ENCODE measurements at regions not wholly inside any gene's neighbourhood (a gene's known extent, or its start where the extent isn't known, plus 50 kb on each side); places are given as distances from the start of the nearest gene placed in this dataset.

DNA sequence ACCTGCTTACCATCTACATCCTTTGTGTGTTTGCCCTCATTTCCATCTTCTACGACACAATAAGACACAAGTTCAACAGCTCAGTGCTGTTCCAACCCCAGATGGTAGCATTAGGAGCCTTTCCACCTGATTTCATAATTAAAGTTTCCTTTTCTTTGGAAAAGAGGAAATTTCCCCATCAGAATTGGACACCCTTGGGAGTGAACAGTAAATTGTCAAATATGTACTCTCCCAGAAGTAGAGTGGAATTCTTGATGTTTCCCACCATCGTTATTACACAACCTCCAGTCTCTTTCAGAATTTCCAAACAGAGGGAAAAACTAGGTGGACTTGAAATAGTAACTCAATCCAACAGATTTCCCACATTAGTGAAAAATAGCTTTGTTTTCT lies 337.6 kb upstream of the OR4E1 start:
- in situ Hi-C loops (cut with HindIII; ENCODE audit: low pct_unique_long_range_greater_than_20kb, low sequenced_read_pairs), result no loop called here
- ChIA-PET CTCF (no interaction called here), POLR2A (no interaction called here)

DNA sequence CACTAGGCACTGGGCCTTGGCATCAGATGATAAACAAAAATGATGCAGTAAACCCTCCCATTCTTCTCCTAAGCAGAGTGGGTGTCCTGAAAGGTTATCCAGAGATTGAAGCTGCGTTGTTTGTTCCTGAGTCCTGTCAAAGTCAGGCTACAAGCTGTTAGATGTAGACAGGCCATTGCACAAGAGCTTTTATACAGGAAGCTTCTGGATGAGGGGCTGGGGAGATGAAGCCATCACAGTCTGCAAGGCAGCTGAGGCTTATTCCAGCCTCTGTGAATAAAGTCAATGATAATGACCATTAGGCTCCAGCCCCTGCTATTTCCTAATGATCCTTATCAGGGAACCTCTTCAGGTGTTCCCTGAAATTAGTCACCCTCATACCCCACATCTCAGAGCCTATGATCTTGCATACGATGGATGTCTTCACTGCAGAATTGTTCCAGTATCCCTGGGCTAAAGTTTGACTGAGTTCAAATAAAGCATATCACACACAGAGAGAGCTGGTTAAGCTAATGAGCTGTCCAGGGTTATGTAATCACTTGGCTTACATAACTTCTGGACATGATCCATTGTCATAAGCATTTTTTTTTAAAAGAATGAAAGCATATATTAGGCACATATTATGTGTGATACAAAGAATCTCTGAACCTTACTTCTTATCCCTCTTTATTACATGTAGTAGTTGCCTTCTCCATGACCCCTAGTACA lies 337.1 kb upstream of the OR4E1 start:
- intact Hi-C loops (cut with micrococcal nuclease; ENCODE audit: unreplicated experiment) (no loop called here), in situ Hi-C loops (cut with HindIII; ENCODE audit: low pct_unique_long_range_greater_than_20kb, low sequenced_read_pairs) (no loop called here)
- Histone ChIP-seq H3K9me3 (ENCODE audit: control insufficient read depth, insufficient read depth, low read depth, low read length) (no peaks in the 10 kb centered on the region), H3K4me3 (ENCODE audit: low read depth in 2 of 2, low read length in 2 of 2) (no peak overlapping the region), H3K27me3 (ENCODE audit: control insufficient read depth, insufficient read depth, low read length) (no peaks in the 10 kb centered on the region), H3K4me1 (ENCODE audit: control insufficient read depth, insufficient read depth, low read length) (no peaks in the 10 kb centered on the region), H3K36me3 (ENCODE audit: control insufficient read depth, insufficient read depth, low read length) (no peaks in the 10 kb centered on the region), H3K27ac (ENCODE audit: low read length) (no peak overlapping the region)
- no peak for ATAC-seq
- CTCF ChIA-PET, result no interaction called here
- POLR2A ChIA-PET, result no interaction called here
- TF ChIP-seq, protein P1, sequence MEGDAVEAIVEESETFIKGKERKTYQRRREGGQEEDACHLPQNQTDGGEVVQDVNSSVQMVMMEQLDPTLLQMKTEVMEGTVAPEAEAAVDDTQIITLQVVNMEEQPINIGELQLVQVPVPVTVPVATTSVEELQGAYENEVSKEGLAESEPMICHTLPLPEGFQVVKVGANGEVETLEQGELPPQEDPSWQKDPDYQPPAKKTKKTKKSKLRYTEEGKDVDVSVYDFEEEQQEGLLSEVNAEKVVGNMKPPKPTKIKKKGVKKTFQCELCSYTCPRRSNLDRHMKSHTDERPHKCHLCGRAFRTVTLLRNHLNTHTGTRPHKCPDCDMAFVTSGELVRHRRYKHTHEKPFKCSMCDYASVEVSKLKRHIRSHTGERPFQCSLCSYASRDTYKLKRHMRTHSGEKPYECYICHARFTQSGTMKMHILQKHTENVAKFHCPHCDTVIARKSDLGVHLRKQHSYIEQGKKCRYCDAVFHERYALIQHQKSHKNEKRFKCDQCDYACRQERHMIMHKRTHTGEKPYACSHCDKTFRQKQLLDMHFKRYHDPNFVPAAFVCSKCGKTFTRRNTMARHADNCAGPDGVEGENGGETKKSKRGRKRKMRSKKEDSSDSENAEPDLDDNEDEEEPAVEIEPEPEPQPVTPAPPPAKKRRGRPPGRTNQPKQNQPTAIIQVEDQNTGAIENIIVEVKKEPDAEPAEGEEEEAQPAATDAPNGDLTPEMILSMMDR (IDR thresholded peaks at IDR 0.05), result no peak
- TF ChIP-seq SIN3A (IDR thresholded peaks at IDR 0.05; ENCODE audit: borderline replicate concordance, insufficient read depth, low read depth, low read length), result no peak
- TF ChIP-seq, protein P2, sequence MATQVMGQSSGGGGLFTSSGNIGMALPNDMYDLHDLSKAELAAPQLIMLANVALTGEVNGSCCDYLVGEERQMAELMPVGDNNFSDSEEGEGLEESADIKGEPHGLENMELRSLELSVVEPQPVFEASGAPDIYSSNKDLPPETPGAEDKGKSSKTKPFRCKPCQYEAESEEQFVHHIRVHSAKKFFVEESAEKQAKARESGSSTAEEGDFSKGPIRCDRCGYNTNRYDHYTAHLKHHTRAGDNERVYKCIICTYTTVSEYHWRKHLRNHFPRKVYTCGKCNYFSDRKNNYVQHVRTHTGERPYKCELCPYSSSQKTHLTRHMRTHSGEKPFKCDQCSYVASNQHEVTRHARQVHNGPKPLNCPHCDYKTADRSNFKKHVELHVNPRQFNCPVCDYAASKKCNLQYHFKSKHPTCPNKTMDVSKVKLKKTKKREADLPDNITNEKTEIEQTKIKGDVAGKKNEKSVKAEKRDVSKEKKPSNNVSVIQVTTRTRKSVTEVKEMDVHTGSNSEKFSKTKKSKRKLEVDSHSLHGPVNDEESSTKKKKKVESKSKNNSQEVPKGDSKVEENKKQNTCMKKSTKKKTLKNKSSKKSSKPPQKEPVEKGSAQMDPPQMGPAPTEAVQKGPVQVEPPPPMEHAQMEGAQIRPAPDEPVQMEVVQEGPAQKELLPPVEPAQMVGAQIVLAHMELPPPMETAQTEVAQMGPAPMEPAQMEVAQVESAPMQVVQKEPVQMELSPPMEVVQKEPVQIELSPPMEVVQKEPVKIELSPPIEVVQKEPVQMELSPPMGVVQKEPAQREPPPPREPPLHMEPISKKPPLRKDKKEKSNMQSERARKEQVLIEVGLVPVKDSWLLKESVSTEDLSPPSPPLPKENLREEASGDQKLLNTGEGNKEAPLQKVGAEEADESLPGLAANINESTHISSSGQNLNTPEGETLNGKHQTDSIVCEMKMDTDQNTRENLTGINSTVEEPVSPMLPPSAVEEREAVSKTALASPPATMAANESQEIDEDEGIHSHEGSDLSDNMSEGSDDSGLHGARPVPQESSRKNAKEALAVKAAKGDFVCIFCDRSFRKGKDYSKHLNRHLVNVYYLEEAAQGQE (IDR thresholded peaks at IDR 0.05; ENCODE audit: insufficient read depth in 1 of 2, low read depth in 2 of 2, low read length in 1 of 2), result no peak
- TF ChIP-seq POLR2AphosphoS5 (IDR thresholded peaks at IDR 0.05; ENCODE audit: low read depth, low read length), result no peak
- no peak for TF ChIP-seq TCF7L2 (IDR thresholded peaks at IDR 0.05; ENCODE audit: low read depth, low read length)
- no TSS peak for BruUV-seq (replicated peaks)
- no peak for DNase-seq (ENCODE audit: low read depth, low spot score)

More for the DNA sequence above, 337.6 kb upstream of the OR4E1 start:
- TF ChIP-seq SIN3A (IDR thresholded peaks at IDR 0.05; ENCODE audit: borderline replicate concordance, insufficient read depth, low read depth, low read length), result no peak
- TF ChIP-seq, protein P2 (IDR thresholded peaks at IDR 0.05; ENCODE audit: insufficient read depth in 1 of 2, low read depth in 2 of 2, low read length in 1 of 2), result no peak
- no peaks in the 10 kb centered on the region for H3K4me1 ChIP-seq (ENCODE audit: control insufficient read depth, insufficient read depth, low read length)
- intact Hi-C loops (cut with micrococcal nuclease; ENCODE audit: unreplicated experiment), result no loop called here
- H3K4me3 ChIP-seq (ENCODE audit: low read depth in 2 of 2, low read length in 2 of 2), result no peak overlapping the region
- ATAC-seq (no peak), DNase-seq (ENCODE audit: low read depth, low spot score) (no peak)
- no peak overlapping the region for H3K27ac ChIP-seq (ENCODE audit: low read length)
- no peaks in the 10 kb centered on the region for H3K36me3 ChIP-seq (ENCODE audit: control insufficient read depth, insufficient read depth, low read length)
- no peaks in the 10 kb centered on the region for H3K9me3 ChIP-seq (ENCODE audit: control insufficient read depth, insufficient read depth, low read depth, low read length)
- BruUV-seq (replicated peaks), result no TSS peak
- no peaks in the 10 kb centered on the region for H3K27me3 ChIP-seq (ENCODE audit: control insufficient read depth, insufficient read depth, low read length)
